ENCODE measurements at regions not wholly inside any gene's neighbourhood (a gene's known extent, or its start where the extent isn't known, plus 50 kb on each side); places are given as distances from the start of the nearest gene placed in this dataset.

DNA sequence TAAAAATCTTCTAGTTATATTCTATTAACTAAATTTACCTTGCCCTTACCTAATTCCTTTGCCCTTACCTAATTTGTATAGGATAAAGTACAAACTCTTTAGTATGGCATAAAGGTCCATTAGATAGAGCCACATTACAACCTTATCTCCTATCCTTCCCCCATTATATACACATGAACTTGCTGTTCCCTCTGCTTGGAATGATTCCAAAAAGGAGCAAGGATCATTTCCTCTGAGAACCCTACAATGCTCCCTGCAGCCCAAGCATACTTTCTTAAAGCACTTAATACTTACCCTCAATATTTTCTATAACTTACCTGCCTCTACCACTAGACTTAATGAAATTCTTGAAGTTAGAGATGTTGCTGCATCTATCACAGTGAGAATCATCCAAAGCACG, 118.9 kb upstream of the CCDC54 start:
- peaks cover 5% of the 10 kb centered on the region for H3K27me3 ChIP-seq (ENCODE audit: insufficient read depth, poor library complexity, severe bottlenecking)
- no peak overlapping the region for H3K27ac ChIP-seq (replicated peaks)
- DNase-seq (ENCODE audit: low read depth in 1 of 2, low spot score in 1 of 2) = no peak
- H3K4me3 ChIP-seq (replicated peaks; ENCODE audit: insufficient read depth, low read length) = no peak overlapping the region
- TF ChIP-seq, protein P1, sequence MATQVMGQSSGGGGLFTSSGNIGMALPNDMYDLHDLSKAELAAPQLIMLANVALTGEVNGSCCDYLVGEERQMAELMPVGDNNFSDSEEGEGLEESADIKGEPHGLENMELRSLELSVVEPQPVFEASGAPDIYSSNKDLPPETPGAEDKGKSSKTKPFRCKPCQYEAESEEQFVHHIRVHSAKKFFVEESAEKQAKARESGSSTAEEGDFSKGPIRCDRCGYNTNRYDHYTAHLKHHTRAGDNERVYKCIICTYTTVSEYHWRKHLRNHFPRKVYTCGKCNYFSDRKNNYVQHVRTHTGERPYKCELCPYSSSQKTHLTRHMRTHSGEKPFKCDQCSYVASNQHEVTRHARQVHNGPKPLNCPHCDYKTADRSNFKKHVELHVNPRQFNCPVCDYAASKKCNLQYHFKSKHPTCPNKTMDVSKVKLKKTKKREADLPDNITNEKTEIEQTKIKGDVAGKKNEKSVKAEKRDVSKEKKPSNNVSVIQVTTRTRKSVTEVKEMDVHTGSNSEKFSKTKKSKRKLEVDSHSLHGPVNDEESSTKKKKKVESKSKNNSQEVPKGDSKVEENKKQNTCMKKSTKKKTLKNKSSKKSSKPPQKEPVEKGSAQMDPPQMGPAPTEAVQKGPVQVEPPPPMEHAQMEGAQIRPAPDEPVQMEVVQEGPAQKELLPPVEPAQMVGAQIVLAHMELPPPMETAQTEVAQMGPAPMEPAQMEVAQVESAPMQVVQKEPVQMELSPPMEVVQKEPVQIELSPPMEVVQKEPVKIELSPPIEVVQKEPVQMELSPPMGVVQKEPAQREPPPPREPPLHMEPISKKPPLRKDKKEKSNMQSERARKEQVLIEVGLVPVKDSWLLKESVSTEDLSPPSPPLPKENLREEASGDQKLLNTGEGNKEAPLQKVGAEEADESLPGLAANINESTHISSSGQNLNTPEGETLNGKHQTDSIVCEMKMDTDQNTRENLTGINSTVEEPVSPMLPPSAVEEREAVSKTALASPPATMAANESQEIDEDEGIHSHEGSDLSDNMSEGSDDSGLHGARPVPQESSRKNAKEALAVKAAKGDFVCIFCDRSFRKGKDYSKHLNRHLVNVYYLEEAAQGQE (IDR thresholded peaks at IDR 0.05; ENCODE audit: insufficient replicate concordance, low read depth) = no peak
- TF ChIP-seq POLR2AphosphoS5 (IDR thresholded peaks at IDR 0.05; ENCODE audit: low read depth) (no peak), CTCF (IDR thresholded peaks at IDR 0.05; ENCODE audit: insufficient read depth, low read length) (no peak), GABPA (IDR thresholded peaks at IDR 0.05; ENCODE audit: low read depth) (no peak), SPI1 (IDR thresholded peaks at IDR 0.05; ENCODE audit: borderline replicate concordance, low read depth) (no peak)

DNA sequence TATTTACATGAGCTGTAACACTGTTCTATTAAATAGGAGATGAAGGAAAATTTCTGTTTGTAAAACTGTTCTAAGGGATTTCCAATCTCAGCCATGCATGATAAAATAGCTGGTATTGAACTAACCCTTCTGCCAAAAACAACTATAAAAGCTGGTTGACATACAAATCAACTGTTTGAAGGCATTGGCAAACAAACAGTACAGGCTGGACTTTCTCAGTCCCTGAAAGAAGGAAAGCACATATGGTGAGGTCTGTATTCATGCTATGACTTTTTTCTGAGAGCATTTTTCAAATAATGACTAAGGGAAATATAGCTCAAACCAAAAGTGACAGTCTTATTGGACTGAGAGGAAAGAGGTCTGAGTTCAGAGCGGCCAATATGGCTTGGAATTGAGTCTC, 117.0 kb upstream of the CCDC54 start:
- no peak overlapping the region for H3K4me3 ChIP-seq (replicated peaks; ENCODE audit: insufficient read depth, low read length)
- peaks cover 5% of the 10 kb centered on the region for H3K27me3 ChIP-seq (ENCODE audit: insufficient read depth, poor library complexity, severe bottlenecking)
- TF ChIP-seq CTCF (IDR thresholded peaks at IDR 0.05; ENCODE audit: insufficient read depth, low read length) (no peak), POLR2AphosphoS5 (IDR thresholded peaks at IDR 0.05; ENCODE audit: low read depth) (no peak), SPI1 (IDR thresholded peaks at IDR 0.05; ENCODE audit: borderline replicate concordance, low read depth) (no peak), GABPA (IDR thresholded peaks at IDR 0.05; ENCODE audit: low read depth) (no peak)
- TF ChIP-seq, protein P1 (IDR thresholded peaks at IDR 0.05; ENCODE audit: insufficient replicate concordance, low read depth) = no peak
- no peak overlapping the region for H3K27ac ChIP-seq (replicated peaks)
- no peak for DNase-seq (ENCODE audit: low read depth in 1 of 2, low spot score in 1 of 2)

DNA sequence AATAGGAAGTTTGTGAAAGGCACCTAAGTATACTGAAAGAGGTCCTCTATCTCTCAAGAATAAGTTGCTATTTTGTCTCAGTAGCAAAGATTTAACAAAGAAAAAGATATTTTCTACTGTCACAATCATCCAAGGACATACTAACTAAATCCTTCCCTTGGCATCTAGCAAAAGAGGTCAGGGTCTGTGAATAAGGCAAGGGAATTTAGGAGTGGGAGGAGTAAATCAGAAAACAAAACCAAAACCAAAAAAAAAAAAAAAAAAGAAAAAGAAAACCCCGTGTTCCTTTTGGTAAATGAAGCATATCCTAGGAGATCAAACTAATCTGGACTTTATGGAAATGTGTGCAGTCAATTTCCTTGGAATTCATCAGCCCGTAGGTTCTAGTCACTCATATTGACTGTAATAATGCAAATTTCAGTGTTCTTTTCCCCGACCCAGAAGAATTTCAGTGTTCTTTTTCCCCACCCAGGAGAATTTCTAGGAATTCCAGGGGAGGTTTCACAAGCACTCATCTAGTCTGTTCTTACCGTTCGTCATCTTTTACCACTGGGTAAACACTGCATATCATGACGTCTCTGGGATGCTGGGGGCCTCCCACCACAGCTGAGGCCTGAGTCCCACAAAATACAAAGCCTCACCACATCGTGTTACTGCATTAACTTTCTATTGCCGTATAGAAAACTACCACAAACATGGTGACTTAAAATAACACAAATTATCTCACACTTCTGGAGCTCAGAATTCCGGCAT, 113.8 kb upstream of the CCDC54 start:
- no peak overlapping the region for H3K27ac ChIP-seq (replicated peaks)
- TF ChIP-seq, protein P1 (IDR thresholded peaks at IDR 0.05; ENCODE audit: insufficient replicate concordance, low read depth) = no peak
- no peak for TF ChIP-seq POLR2AphosphoS5 (IDR thresholded peaks at IDR 0.05; ENCODE audit: low read depth)
- TF ChIP-seq SPI1 (IDR thresholded peaks at IDR 0.05; ENCODE audit: borderline replicate concordance, low read depth) = no peak
- no peak for TF ChIP-seq CTCF (IDR thresholded peaks at IDR 0.05; ENCODE audit: insufficient read depth, low read length)
- TF ChIP-seq GABPA (IDR thresholded peaks at IDR 0.05; ENCODE audit: low read depth) = no peak
- H3K4me3 ChIP-seq (replicated peaks; ENCODE audit: insufficient read depth, low read length) = no peak overlapping the region
- H3K27me3 ChIP-seq (ENCODE audit: insufficient read depth, poor library complexity, severe bottlenecking) = peaks cover 5% of the 10 kb centered on the region
- no peak for DNase-seq (ENCODE audit: low read depth in 1 of 2, low spot score in 1 of 2)

Measured in HL-60 (cell line).